HUES64 (cell line): ENCODE measurements at regions not wholly inside any gene's neighbourhood (a gene's known extent, or its start where the extent isn't known, plus 50 kb on each side); places are given as distances from the start of the nearest gene placed in this dataset.

Experiments used
- H3K27ac ChIP-seq: 2 replicates; pipeline ENCODE4 v1.7.0; 2013; ENCODE audit warnings: low read depth, low read length, inconsistent platforms
- H3K27me3 ChIP-seq: 2 replicates; pipeline ENCODE4 v1.6.1; 2013; ENCODE audit warnings: mild to moderate bottlenecking, low read length; ENCODE audit not compliant: insufficient read depth
- H3K36me3 ChIP-seq: 2 replicates; pipeline ENCODE4 v1.6.1; 2013; ENCODE audit warnings: mild to moderate bottlenecking, low read length; ENCODE audit not compliant: insufficient read depth
- H3K4me1 ChIP-seq: 2 replicates; pipeline ENCODE4 v1.6.1; 2013; ENCODE audit warnings: mild to moderate bottlenecking, low read length, moderate library complexity; ENCODE audit not compliant: insufficient read depth
- H3K4me3 ChIP-seq: 2 replicates; pipeline ENCODE4 v1.5.1; 2013; ENCODE audit warnings: mild to moderate bottlenecking, low read length, moderate library complexity
- H3K9ac ChIP-seq: 2 replicates; pipeline ENCODE4 v1.6.1; 2013; ENCODE audit warnings: mild to moderate bottlenecking, low read depth, low read length
- H3K9me3 ChIP-seq: 2 replicates; pipeline ENCODE4 v1.6.1; 2013; ENCODE audit warnings: low read depth, low read length; ENCODE audit not compliant: insufficient read depth
- WGBS: fragments of 150-250, 120-280 bp; methylation state at CpG from one replicate; pipeline ENCODE4 v1.1.7; 2013; ENCODE audit warnings: missing lambda C conversion rate; 5-methylcytosine and 5-hydroxymethylcytosine counted together

GRCh38 chr2:161075701-161076100 lies 84.5 kb upstream of the TANK start:
- Histone ChIP-seq H3K4me1 (peaks cover 12% of the 10 kb centered on the region; the same call in 1 of the 2 replicates), H3K9ac (no peak overlapping the region)
- 82% methylated on average over 3 of the region's 3 CpGs for WGBS

GRCh38 chr2:161076936-161077335 lies 83.3 kb upstream of the TANK start:
- Histone ChIP-seq H3K9me3 (no peaks in the 10 kb centered on the region), H3K9ac (no peak overlapping the region), H3K36me3 (no peaks in the 10 kb centered on the region), H3K27me3 (no peaks in the 10 kb centered on the region), H3K27ac (no peak overlapping the region), H3K4me3 (no peak overlapping the region), H3K4me1 (peaks cover 12% of the 10 kb centered on the region; the same call in 1 of the 2 replicates)
- 98% methylated on average over 9 of the region's 9 CpGs for WGBS

More at GRCh38 chr2:161075701-161076100, 84.5 kb upstream of the TANK start:
- Histone ChIP-seq H3K27me3 (no peaks in the 10 kb centered on the region), H3K4me3 (no peak overlapping the region), H3K9me3 (no peaks in the 10 kb centered on the region), H3K36me3 (no peaks in the 10 kb centered on the region), H3K27ac (no peak overlapping the region)

GRCh38 chr2:161077367-161078210 lies 82.6 kb upstream of the TANK start:
- no peak overlapping the region for H3K9ac ChIP-seq
- H3K4me1 ChIP-seq: peaks cover 12% of the 10 kb centered on the region; the same call in 1 of the 2 replicates
- no peak overlapping the region for H3K4me3 ChIP-seq
- WGBS: 93% methylated on average over 5 of the region's 5 CpGs
- H3K9me3 ChIP-seq: no peaks in the 10 kb centered on the region
- no peaks in the 10 kb centered on the region for H3K27me3 ChIP-seq
- H3K27ac ChIP-seq: peak overlapping the region; percentile 55; the same call in 1 of the 2 replicates
- H3K36me3 ChIP-seq: no peaks in the 10 kb centered on the region

GRCh38 chr2:161078211-161078539 lies 82.1 kb upstream of the TANK start:
- Histone ChIP-seq H3K9me3 (no peaks in the 10 kb centered on the region), H3K4me1 (peaks cover 12% of the 10 kb centered on the region; the same call in 1 of the 2 replicates), H3K36me3 (no peaks in the 10 kb centered on the region), H3K9ac (no peak overlapping the region), H3K27me3 (no peaks in the 10 kb centered on the region), H3K4me3 (no peak overlapping the region), H3K27ac (peak overlapping the region; percentile 55; the same call in 1 of the 2 replicates)
- 79% methylated on average over 2 of the region's 2 CpGs for WGBS

GRCh38 chr2:161085149-161085548 lies 75.1 kb upstream of the TANK start:
- 100% methylated on average over 2 of the region's 2 CpGs for WGBS
- no peaks in the 10 kb centered on the region for H3K36me3 ChIP-seq
- H3K4me3 ChIP-seq: no peak overlapping the region
- H3K9ac ChIP-seq: no peak overlapping the region
- H3K4me1 ChIP-seq: no peaks in the 10 kb centered on the region
- H3K9me3 ChIP-seq: no peaks in the 10 kb centered on the region
- H3K27ac ChIP-seq: no peak overlapping the region
- no peaks in the 10 kb centered on the region for H3K27me3 ChIP-seq

GRCh38 chr2:161088658-161089350 lies 71.4 kb upstream of the TANK start:
- 87% methylated on average over 2 of the region's 4 CpGs for WGBS
- H3K4me1 ChIP-seq: no peaks in the 10 kb centered on the region
- no peak overlapping the region for H3K27ac ChIP-seq
- no peaks in the 10 kb centered on the region for H3K9me3 ChIP-seq
- no peaks in the 10 kb centered on the region for H3K27me3 ChIP-seq
- H3K36me3 ChIP-seq: no peaks in the 10 kb centered on the region
- H3K9ac ChIP-seq: no peak overlapping the region
- no peak overlapping the region for H3K4me3 ChIP-seq

- no peak overlapping the region for H3K27ac ChIP-seq
Observed at GRCh38 chr2:161090411-161090810, 69.8 kb upstream of the TANK start.

GRCh38 chr2:161095314-161095713 lies 64.9 kb upstream of the TANK start:
- H3K4me1 ChIP-seq: no peaks in the 10 kb centered on the region
- no peaks in the 10 kb centered on the region for H3K27me3 ChIP-seq
- WGBS: 82% methylated on average over 3 of the region's 3 CpGs
- H3K4me3 ChIP-seq: no peak overlapping the region
- no peak overlapping the region for H3K9ac ChIP-seq
- H3K36me3 ChIP-seq: no peaks in the 10 kb centered on the region
- H3K9me3 ChIP-seq: no peaks in the 10 kb centered on the region
- no peak overlapping the region for H3K27ac ChIP-seq

More at GRCh38 chr2:161090411-161090810, 69.8 kb upstream of the TANK start:
- 88% methylated on average over 5 of the region's 5 CpGs for WGBS
- Histone ChIP-seq H3K27me3 (no peaks in the 10 kb centered on the region), H3K9ac (no peak overlapping the region), H3K9me3 (no peaks in the 10 kb centered on the region), H3K4me1 (no peaks in the 10 kb centered on the region), H3K36me3 (no peaks in the 10 kb centered on the region), H3K4me3 (no peak overlapping the region)

- Histone ChIP-seq H3K9ac (no peak overlapping the region), H3K9me3 (no peaks in the 10 kb centered on the region), H3K4me1 (peaks cover 8% of the 10 kb centered on the region; the same call in 1 of the 2 replicates), H3K36me3 (no peaks in the 10 kb centered on the region), H3K4me3 (no peak overlapping the region), H3K27me3 (no peaks in the 10 kb centered on the region), H3K27ac (no peak overlapping the region)
- WGBS: 91% methylated on average over 2 of the region's 2 CpGs
Observed at GRCh38 chr2:161096336-161096735, 63.9 kb upstream of the TANK start.

- Histone ChIP-seq H3K9ac (no peak overlapping the region), H3K9me3 (no peaks in the 10 kb centered on the region), H3K4me1 (peaks cover 13% of the 10 kb centered on the region; the same call in 1 of the 2 replicates), H3K4me3 (no peak overlapping the region), H3K27me3 (no peaks in the 10 kb centered on the region), H3K27ac (no peak overlapping the region), H3K36me3 (no peaks in the 10 kb centered on the region)
- 93% methylated on average over 2 of the region's 2 CpGs for WGBS
Observed at GRCh38 chr2:161097157-161097556, 63.1 kb upstream of the TANK start.

- H3K36me3 ChIP-seq: no peaks in the 10 kb centered on the region
- H3K27me3 ChIP-seq: no peaks in the 10 kb centered on the region
- H3K9me3 ChIP-seq: no peaks in the 10 kb centered on the region
- WGBS: 94% methylated on average over 3 of the region's 4 CpGs
- H3K4me3 ChIP-seq: no peak overlapping the region
- no peak overlapping the region for H3K9ac ChIP-seq
- H3K27ac ChIP-seq: no peak overlapping the region
- H3K4me1 ChIP-seq: peaks cover 13% of the 10 kb centered on the region; the same call in 1 of the 2 replicates
Observed at GRCh38 chr2:161100211-161100895, 59.9 kb upstream of the TANK start.
